ENCODE measurements at regions not wholly inside any gene's neighbourhood (a gene's known extent, or its start where the extent isn't known, plus 50 kb on each side); places are given as distances from the start of the nearest gene placed in this dataset.
"Not testable (repeated sequence)": the region's sequence is repeated elsewhere in the genome, so short reads cannot be mapped to it uniquely, and the experiment has no call there.

DNA sequence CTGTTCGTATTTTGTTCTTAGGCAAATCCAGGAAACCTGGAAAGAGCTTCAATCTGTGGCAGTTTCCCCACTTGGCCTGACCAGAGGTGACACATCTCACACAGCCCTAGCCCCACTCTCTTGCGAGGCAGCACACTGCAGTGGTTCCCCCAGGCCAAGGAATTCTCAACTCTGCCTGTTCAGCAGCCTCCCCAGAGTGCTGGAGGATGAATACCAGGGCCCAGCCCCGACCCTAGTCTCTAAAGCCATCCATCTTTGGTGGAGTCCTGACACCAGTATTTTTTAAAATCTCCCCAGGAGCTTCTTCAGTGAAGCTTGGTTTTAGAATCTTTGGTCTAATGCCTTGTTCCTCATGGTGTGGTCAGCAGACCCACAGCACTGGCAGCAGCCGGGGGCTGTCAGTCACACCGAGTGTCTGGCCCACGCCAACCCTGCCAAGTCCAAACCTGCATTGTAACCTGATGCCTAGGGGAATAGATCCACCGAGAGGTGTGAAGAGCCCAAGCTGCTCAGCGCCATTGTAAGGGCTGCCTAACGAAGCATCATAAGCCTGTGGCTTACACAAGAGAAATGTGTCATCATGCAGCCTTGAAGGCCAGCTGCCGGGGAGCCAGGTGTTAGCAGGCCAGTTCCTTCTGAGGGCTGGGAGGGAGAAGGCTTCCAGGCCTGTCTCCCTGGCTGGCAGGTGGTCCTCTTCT, 428.7 kb upstream of the ID2 start:
- no peaks in the 10 kb centered on the region for H3K9me3 ChIP-seq (ENCODE audit: control insufficient read depth, low read length)
- peak overlapping the region; percentile 45 for H2AFZ ChIP-seq
- H3K27me3 ChIP-seq (ENCODE audit: control insufficient read depth, insufficient read depth, low read length), result no peaks in the 10 kb centered on the region
- H3K9ac ChIP-seq, result no peak overlapping the region
- no peak overlapping the region for H3K4me3 ChIP-seq (ENCODE audit: low read depth, low read length)
- H3K4me2 ChIP-seq (ENCODE audit: low read length), result no peak overlapping the region
- H3K27ac ChIP-seq, result no peak overlapping the region
- no peaks in the 10 kb centered on the region for H3K36me3 ChIP-seq (ENCODE audit: control insufficient read depth, insufficient read depth, low read length)
- TF ChIP-seq, protein P1, sequence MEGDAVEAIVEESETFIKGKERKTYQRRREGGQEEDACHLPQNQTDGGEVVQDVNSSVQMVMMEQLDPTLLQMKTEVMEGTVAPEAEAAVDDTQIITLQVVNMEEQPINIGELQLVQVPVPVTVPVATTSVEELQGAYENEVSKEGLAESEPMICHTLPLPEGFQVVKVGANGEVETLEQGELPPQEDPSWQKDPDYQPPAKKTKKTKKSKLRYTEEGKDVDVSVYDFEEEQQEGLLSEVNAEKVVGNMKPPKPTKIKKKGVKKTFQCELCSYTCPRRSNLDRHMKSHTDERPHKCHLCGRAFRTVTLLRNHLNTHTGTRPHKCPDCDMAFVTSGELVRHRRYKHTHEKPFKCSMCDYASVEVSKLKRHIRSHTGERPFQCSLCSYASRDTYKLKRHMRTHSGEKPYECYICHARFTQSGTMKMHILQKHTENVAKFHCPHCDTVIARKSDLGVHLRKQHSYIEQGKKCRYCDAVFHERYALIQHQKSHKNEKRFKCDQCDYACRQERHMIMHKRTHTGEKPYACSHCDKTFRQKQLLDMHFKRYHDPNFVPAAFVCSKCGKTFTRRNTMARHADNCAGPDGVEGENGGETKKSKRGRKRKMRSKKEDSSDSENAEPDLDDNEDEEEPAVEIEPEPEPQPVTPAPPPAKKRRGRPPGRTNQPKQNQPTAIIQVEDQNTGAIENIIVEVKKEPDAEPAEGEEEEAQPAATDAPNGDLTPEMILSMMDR (IDR thresholded peaks at IDR 0.05), result no peak
- peaks cover 12% of the 10 kb centered on the region for H3K4me1 ChIP-seq
- H3K79me2 ChIP-seq, result no peaks in the 10 kb centered on the region

- H3K4me1 ChIP-seq, result peaks cover 12% of the 10 kb centered on the region
- no peak overlapping the region for H2AFZ ChIP-seq
- no peaks in the 10 kb centered on the region for H3K36me3 ChIP-seq (ENCODE audit: control insufficient read depth, insufficient read depth, low read length)
- no peaks in the 10 kb centered on the region for H3K9me3 ChIP-seq (ENCODE audit: control insufficient read depth, low read length)
- TF ChIP-seq, protein P1 (IDR thresholded peaks at IDR 0.05), result no peak
- H3K4me2 ChIP-seq (ENCODE audit: low read length), result no peak overlapping the region
- no peaks in the 10 kb centered on the region for H3K79me2 ChIP-seq
- no peaks in the 10 kb centered on the region for H3K27me3 ChIP-seq (ENCODE audit: control insufficient read depth, insufficient read depth, low read length)
- no peak overlapping the region for H3K4me3 ChIP-seq (ENCODE audit: low read depth, low read length)
- no peak overlapping the region for H3K9ac ChIP-seq
- H3K27ac ChIP-seq, result no peak overlapping the region
Measured at GRCh38 chr2:8253781-8254180, 428.1 kb upstream of the ID2 start.

- not testable (repeated sequence) for H3K9me3 ChIP-seq (ENCODE audit: control insufficient read depth, low read length)
Measured at GRCh38 chr2:8254214-8254613, 427.6 kb upstream of the ID2 start.

DNA sequence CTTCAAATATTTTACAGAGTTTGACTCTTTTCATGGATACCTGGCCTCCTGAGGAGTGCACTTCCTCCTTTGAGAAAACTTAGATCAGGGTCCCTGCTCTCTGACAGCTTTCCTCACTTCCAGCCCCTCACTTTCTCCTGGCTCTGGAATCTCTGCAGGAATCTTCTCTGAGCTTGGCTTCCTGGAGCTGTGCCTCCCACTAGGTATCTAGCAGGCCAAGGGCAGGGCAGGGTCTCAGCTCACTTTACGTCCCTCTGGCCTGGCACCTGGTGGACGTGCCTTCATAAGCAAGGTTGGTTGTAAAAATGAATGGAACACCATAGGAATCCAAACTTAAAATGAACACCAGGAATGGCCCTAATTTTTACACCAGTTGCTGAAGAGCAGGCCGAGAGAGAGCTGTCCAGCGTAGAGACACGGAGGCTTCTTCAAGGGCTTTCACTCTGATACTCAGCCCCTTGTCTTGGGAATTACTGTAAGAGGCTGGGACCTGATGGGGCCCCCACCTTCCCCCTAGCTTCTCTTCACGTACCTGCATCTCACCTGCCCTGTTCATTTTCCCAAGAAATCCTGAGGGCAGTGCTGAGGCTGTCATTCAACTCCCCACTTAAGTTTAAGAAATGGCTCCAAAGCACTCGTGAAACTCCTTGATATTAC, 426.9 kb upstream of the ID2 start:
- Histone ChIP-seq H3K36me3 (ENCODE audit: control insufficient read depth, insufficient read depth, low read length) (no peaks in the 10 kb centered on the region), H3K27ac (no peak overlapping the region), H3K4me1 (peaks cover 12% of the 10 kb centered on the region), H3K4me3 (ENCODE audit: low read depth, low read length) (no peak overlapping the region), H3K79me2 (no peaks in the 10 kb centered on the region), H3K9ac (no peak overlapping the region), H3K27me3 (ENCODE audit: control insufficient read depth, insufficient read depth, low read length) (no peaks in the 10 kb centered on the region), H3K9me3 (ENCODE audit: control insufficient read depth, low read length) (no peaks in the 10 kb centered on the region), H2AFZ (no peak overlapping the region), H3K4me2 (ENCODE audit: low read length) (no peak overlapping the region)
- TF ChIP-seq, protein P1 (IDR thresholded peaks at IDR 0.05), result no peak

More at GRCh38 chr2:8254214-8254613, 427.6 kb upstream of the ID2 start:
- H3K36me3 ChIP-seq (ENCODE audit: control insufficient read depth, insufficient read depth, low read length); H3K4me2 ChIP-seq (ENCODE audit: low read length); H2AFZ ChIP-seq; H3K4me3 ChIP-seq (ENCODE audit: low read depth, low read length); H3K9ac ChIP-seq; H3K27me3 ChIP-seq (ENCODE audit: control insufficient read depth, insufficient read depth, low read length); H3K79me2 ChIP-seq; H3K27ac ChIP-seq: not testable (repeated sequence)
- peaks cover 12% of the 10 kb centered on the region for H3K4me1 ChIP-seq

DNA sequence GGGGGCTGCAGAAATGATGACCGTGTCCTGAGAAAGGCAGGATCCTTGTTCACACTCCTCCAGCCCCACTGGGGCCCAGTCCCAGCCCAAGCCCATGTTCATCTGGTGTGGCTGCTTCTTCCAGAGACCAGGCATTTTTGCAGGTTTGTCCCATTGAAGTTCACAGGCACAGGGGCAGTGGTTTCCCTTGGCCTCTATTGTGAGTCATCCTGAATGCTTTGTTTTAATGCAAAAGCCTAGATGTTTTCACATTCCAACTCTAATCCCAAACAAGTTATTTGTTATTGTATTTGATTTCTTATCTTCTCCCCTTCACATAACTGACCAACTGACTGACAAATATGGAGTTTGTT, 426.4 kb upstream of the ID2 start:
- no peaks in the 10 kb centered on the region for H3K79me2 ChIP-seq
- H3K9ac ChIP-seq, result no peak overlapping the region
- no peaks in the 10 kb centered on the region for H3K36me3 ChIP-seq (ENCODE audit: control insufficient read depth, insufficient read depth, low read length)
- peaks cover 12% of the 10 kb centered on the region for H3K4me1 ChIP-seq
- no peak overlapping the region for H2AFZ ChIP-seq
- TF ChIP-seq, protein P1 (IDR thresholded peaks at IDR 0.05), result no peak
- no peak overlapping the region for H3K27ac ChIP-seq
- no peak overlapping the region for H3K4me2 ChIP-seq (ENCODE audit: low read length)
- H3K27me3 ChIP-seq (ENCODE audit: control insufficient read depth, insufficient read depth, low read length), result no peaks in the 10 kb centered on the region
- no peaks in the 10 kb centered on the region for H3K9me3 ChIP-seq (ENCODE audit: control insufficient read depth, low read length)
- H3K4me3 ChIP-seq (ENCODE audit: low read depth, low read length), result no peak overlapping the region

All from parathyroid adenoma (tissue), 2 donors.